Endothelial cell of umbilical vein (primary cell): ENCODE measurements at regions not wholly inside any gene's neighbourhood (a gene's known extent, or its start where the extent isn't known, plus 50 kb on each side); places are given as distances from the start of the nearest gene placed in this dataset.
"Not testable (repeated sequence)": the region's sequence is repeated elsewhere in the genome, so short reads cannot be mapped to it uniquely, and the experiment has no call there.

ENCODE experiments used
- BruUV-seq: library from RNA; stranded (reverse); fragments of 400-500 nt; replicated peaks from 2 replicates; lab custom pipeline; 2021; lab: Mats Ljungman, UMichigan
- CTCF ChIA-PET: fragments of 300-600, 350-600 bp; sonication (Branson Sonifier 250); formaldehyde crosslinking; loops from one replicate; lab custom pipeline; 2021; ENCODE audit warnings: antibody characterized with exemption, inconsistent platforms; lab: Charles Lee
- POLR2A ChIA-PET: fragments of 300-600, 350-600 bp; sonication (Branson Sonifier 250); formaldehyde crosslinking; loops from one replicate; lab custom pipeline; 2021; ENCODE audit warnings: antibody characterized with exemption, inconsistent platforms; lab: Charles Lee
- DNase-seq: peaks from one replicate; pipeline ENCODE4 v3.0.0-alpha.2; 2011; ENCODE audit warnings: low read depth, low spot score
- FAIRE-seq: peaks from 2 replicates; lab custom pipeline; 2011; peaks lifted over from hg19 to GRCh38; lab: Jason Lieb, UNC
- H2AFZ ChIP-seq: 2 replicates; pipeline ENCODE4 v1.6.0; 2012; ENCODE audit warnings: low read depth, low read length, control low read depth, inconsistent platforms
- H3K27ac ChIP-seq: 2 replicates; pipeline ENCODE4 v1.5.1; 2011; ENCODE audit warnings: low read depth, mild to moderate bottlenecking, control low read depth, low read length, moderate library complexity; ENCODE audit not compliant: insufficient read depth
- H3K27me3 ChIP-seq, 2 experiments: 2 replicates each; pipeline versions ENCODE4 v1.6.0 to v1.6.1; 2011; ENCODE audit warnings: low read length in 2 of 2, mixed read lengths in 1 of 2; ENCODE audit not compliant: control insufficient read depth in 2 of 2, insufficient read depth in 2 of 2
- H3K36me3 ChIP-seq, 2 experiments: 2 replicates in 1 of 2; 3 replicates in 1 of 2; pipeline ENCODE4 v1.5.1; 2011; ENCODE audit warnings: low read length in 2 of 2, mild to moderate bottlenecking in 1 of 2, moderate library complexity in 1 of 2; ENCODE audit not compliant: control insufficient read depth in 2 of 2, insufficient read depth in 2 of 2; ENCODE audit errors: extremely low read depth in 1 of 2
- H3K4me1 ChIP-seq: 3 replicates; pipeline ENCODE4 v1.5.1; 2011; ENCODE audit warnings: mild to moderate bottlenecking, low read length; ENCODE audit not compliant: control insufficient read depth, insufficient read depth; ENCODE audit errors: extremely low read depth
- H3K4me2 ChIP-seq: 2 replicates; pipeline ENCODE4 v1.6.1; 2011; ENCODE audit warnings: low read length, control low read depth, mixed read lengths; ENCODE audit not compliant: insufficient read depth
- H3K4me3 ChIP-seq, 3 experiments: fragments of 200-600 bp in 1 of 3; sonication (generic), shearing (Covaris generic) in 1 of 3; replicated peaks in 1 of 3; 2 replicates each; pipeline ENCODE4 v1.5.1; 2011 to 2016; ENCODE audit warnings: control low read depth in 3 of 3, low read length in 3 of 3, mild to moderate bottlenecking in 2 of 3, inconsistent platforms in 1 of 3, low read depth in 1 of 3, moderate library complexity in 1 of 3; ENCODE audit not compliant: insufficient read depth in 1 of 3
- H3K79me2 ChIP-seq: 2 replicates; pipeline ENCODE4 v1.6.0; 2012; ENCODE audit warnings: low read length, inconsistent platforms; ENCODE audit not compliant: control insufficient read depth, insufficient read depth
- H3K9ac ChIP-seq: replicated peaks from 2 replicates; pipeline ENCODE3; 2011; ENCODE audit warnings: low read length, control low read depth; ENCODE audit not compliant: insufficient read depth; ENCODE audit errors: extremely low read depth
- H3K9me1 ChIP-seq: replicated peaks from 3 replicates; pipeline ENCODE4 v1.6.0; 2011; ENCODE audit warnings: mild to moderate bottlenecking, low read length; ENCODE audit not compliant: control insufficient read depth, insufficient read depth; ENCODE audit errors: extremely low read depth
- H3K9me3 ChIP-seq: replicated peaks from 2 replicates; pipeline ENCODE4 v1.5.1; 2012; ENCODE audit warnings: low read length, inconsistent platforms; ENCODE audit not compliant: control insufficient read depth, insufficient read depth
- H4K20me1 ChIP-seq: replicated peaks from 2 replicates; pipeline ENCODE3; 2011; ENCODE audit warnings: mild to moderate bottlenecking, low read length; ENCODE audit not compliant: control insufficient read depth, insufficient read depth; ENCODE audit errors: extremely low read depth
- EZH2 ChIP-seq: IDR thresholded peaks from 2 replicates; pipeline ENCODE4 v1.6.1; 2012; ENCODE audit warnings: borderline replicate concordance, low read depth, mild to moderate bottlenecking, moderate library complexity, low read length, inconsistent platforms; ENCODE audit not compliant: severe bottlenecking
- FOS ChIP-seq: IDR thresholded peaks from 2 replicates; pipeline ENCODE4 v1.6.1; 2011; ENCODE audit warnings: mild to moderate bottlenecking, low read length, moderate library complexity, borderline replicate concordance; ENCODE audit not compliant: insufficient read depth
- GATA2 ChIP-seq: IDR thresholded peaks from 2 replicates; pipeline ENCODE4 v1.7.0; 2011; ENCODE audit warnings: low read depth, mild to moderate bottlenecking, moderate library complexity, mixed read lengths, low read length; ENCODE audit not compliant: insufficient read length, insufficient read depth
- JUN ChIP-seq: IDR thresholded peaks from 2 replicates; pipeline ENCODE4 v1.6.1; 2011; ENCODE audit warnings: borderline replicate concordance, low read depth; ENCODE audit not compliant: insufficient read length, insufficient read depth
- MAX ChIP-seq: IDR thresholded peaks from 2 replicates; pipeline ENCODE4 v1.6.1; 2011; ENCODE audit not compliant: insufficient read depth, insufficient read length
- MYC ChIP-seq: IDR thresholded peaks from one replicate; pipeline ENCODE4 v1.6.1; 2011; ENCODE audit warnings: mild to moderate bottlenecking, low read depth, low read length
- POLR2A ChIP-seq: IDR thresholded peaks from 2 replicates; pipeline ENCODE4 v1.6.1; 2012; ENCODE audit warnings: low read depth, mild to moderate bottlenecking, control low read depth, low read length
- POLR2AphosphoS5 ChIP-seq: IDR thresholded peaks from 2 replicates; pipeline ENCODE4 v1.6.1; 2012; ENCODE audit warnings: low read depth, mild to moderate bottlenecking, control low read depth, low read length, moderate library complexity; ENCODE audit not compliant: insufficient read depth
- dilution Hi-C: fragments of 300-500 bp; cut with MboI; formaldehyde crosslinking; loops from one replicate; pipeline ENCODE4 v1.15.0; 2019; ENCODE audit warnings: low sequenced_read_pairs; ENCODE audit not compliant: extremely low pct_ligation_motif_present
- intact Hi-C: fragments of 100-400 bp; cut with micrococcal nuclease; formaldehyde crosslinking; loops from one replicate; pipeline ENCODE4 v1.10.0; 2022
- TF ChIP-seq, protein P1 (sequence below), 2 donors: IDR thresholded peaks; 1 replicate in 1 of 2; 2 replicates in 1 of 2; pipeline ENCODE4 v1.5.1; 2011; ENCODE audit warnings: low read length in 2 of 2, mild to moderate bottlenecking in 2 of 2, moderate library complexity in 2 of 2, control low read depth in 1 of 2, inconsistent platforms in 1 of 2, low read depth in 1 of 2; ENCODE audit not compliant: insufficient read depth in 1 of 2; ENCODE audit errors: extremely low read depth in 1 of 2

DNA sequence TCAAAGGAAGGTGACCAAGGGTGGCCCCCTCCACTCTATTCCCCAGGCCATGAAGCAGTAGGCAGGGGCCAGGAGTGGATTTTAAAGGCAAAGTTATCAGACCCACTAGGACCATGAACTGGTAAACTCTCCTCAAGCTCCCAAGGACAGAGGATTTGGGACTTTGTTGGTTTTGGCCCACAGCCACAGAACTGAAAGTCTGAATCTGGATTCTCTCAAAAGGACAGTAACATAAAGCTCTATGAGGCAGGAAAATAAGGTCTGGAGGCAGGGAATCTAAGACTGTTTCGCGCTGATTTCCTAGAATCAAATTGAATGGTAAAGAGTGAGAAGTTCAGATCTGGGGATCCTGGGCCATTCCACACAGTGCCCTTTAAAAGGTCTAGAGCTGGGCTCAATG lies 91.3 kb upstream of the C2CD4B start:
- H3K27me3 ChIP-seq, H3K4me1 ChIP-seq, H3K9ac ChIP-seq, BruUV-seq, H3K4me3 ChIP-seq, H3K79me2 ChIP-seq, dilution Hi-C loops, H3K9me1 ChIP-seq, intact Hi-C loops, H3K36me3 ChIP-seq, H3K27ac ChIP-seq, H2AFZ ChIP-seq, H4K20me1 ChIP-seq, H3K4me2 ChIP-seq, FAIRE-seq, DNase-seq, POLR2A ChIA-PET, H3K9me3 ChIP-seq: not testable (repeated sequence)
- CTCF ChIA-PET: interaction anchor here (1.3 to 4.2 kb wide), 2 partner anchors 91 to 131 kb away, joined by 4 to 139 read pairs; partner anchors contain the start of gene C2CD4B

DNA sequence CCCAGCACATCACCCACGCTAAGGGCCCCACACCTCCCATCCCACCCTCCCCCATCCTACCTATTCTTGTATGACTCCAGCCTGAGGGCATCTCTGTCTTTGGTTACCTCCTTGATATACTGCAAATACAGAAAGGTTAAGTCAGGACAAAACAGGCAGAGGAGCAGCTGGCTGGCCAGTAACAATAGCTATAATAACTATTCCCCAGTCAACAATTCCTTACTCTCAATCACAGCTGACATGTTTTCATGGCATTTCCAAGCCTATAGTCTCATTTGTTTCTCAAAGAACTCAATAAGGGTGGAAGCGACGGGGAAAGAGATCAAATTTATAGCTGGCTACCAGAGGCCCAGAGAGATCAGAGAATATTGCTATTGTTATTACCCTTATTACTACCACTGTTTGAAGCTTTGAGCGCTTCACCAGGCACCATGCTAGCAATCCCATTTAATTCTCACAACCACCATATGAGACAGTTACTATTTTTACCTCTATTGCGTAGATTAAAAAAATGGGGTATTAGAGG lies 93.0 kb upstream of the C2CD4B start:
- ChIA-PET POLR2A (no interaction called here), CTCF (interaction anchor here (0.7 to 1.5 kb wide), 4 partner anchors 9 to 386 kb away, joined by 3 read pairs; no protein-coding TSS in a partner anchor)
- FAIRE-seq (no peak), DNase-seq (no peak)
- H3K27ac ChIP-seq: no peak overlapping the region
- no TSS peak for BruUV-seq
- intact Hi-C loops: no loop called here
- H3K9me1 ChIP-seq: no peaks in the 10 kb centered on the region
- peaks cover 3% of the 10 kb centered on the region for H3K9me3 ChIP-seq
- H3K79me2 ChIP-seq: no peaks in the 10 kb centered on the region
- dilution Hi-C loops: no loop called here
- no peak overlapping the region for H3K4me3 ChIP-seq
- no peaks in the 10 kb centered on the region for H3K4me1 ChIP-seq
- H3K27me3 ChIP-seq: peaks cover 0 to 2% of the 10 kb centered on the region in 2 experiments
- TF ChIP-seq MAX: no peak
- TF ChIP-seq EZH2: no peak
- TF ChIP-seq, protein P1, sequence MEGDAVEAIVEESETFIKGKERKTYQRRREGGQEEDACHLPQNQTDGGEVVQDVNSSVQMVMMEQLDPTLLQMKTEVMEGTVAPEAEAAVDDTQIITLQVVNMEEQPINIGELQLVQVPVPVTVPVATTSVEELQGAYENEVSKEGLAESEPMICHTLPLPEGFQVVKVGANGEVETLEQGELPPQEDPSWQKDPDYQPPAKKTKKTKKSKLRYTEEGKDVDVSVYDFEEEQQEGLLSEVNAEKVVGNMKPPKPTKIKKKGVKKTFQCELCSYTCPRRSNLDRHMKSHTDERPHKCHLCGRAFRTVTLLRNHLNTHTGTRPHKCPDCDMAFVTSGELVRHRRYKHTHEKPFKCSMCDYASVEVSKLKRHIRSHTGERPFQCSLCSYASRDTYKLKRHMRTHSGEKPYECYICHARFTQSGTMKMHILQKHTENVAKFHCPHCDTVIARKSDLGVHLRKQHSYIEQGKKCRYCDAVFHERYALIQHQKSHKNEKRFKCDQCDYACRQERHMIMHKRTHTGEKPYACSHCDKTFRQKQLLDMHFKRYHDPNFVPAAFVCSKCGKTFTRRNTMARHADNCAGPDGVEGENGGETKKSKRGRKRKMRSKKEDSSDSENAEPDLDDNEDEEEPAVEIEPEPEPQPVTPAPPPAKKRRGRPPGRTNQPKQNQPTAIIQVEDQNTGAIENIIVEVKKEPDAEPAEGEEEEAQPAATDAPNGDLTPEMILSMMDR (IDR thresholded peaks at IDR 0.05; ENCODE audit: extremely low read depth in 1 of 2, insufficient read depth in 1 of 2, low read depth in 1 of 2, low read length in 2 of 2): no peak
- no peak for TF ChIP-seq MYC
- TF ChIP-seq JUN: no peak
- TF ChIP-seq POLR2A: no peak
- TF ChIP-seq GATA2: no peak
- TF ChIP-seq FOS: no peak
- TF ChIP-seq POLR2AphosphoS5: no peak
- H3K36me3 ChIP-seq: no peaks in the 10 kb centered on the region
- H3K4me2 ChIP-seq: no peak overlapping the region
- no peaks in the 10 kb centered on the region for H4K20me1 ChIP-seq
- H3K9ac ChIP-seq: no peak overlapping the region
- H2AFZ ChIP-seq: no peak overlapping the region
